Panc1 (cell line): ENCODE measurements at regions not wholly inside any gene's neighbourhood (a gene's known extent, or its start where the extent isn't known, plus 50 kb on each side); places are given as distances from the start of the nearest gene placed in this dataset.

ENCODE experiments used
- ATAC-seq: fragments of 200-7000 bp; cut with Tn5 transposase; 2 replicates; pipeline ENCODE4 v1.9.1; 2020; ENCODE audit warnings: mild to moderate bottlenecking, moderate library complexity
- BruUV-seq: library from RNA; stranded (reverse); fragments of 400-500 nt; replicated peaks from 2 replicates; lab custom pipeline; 2021; lab: Mats Ljungman, UMichigan
- CTCF ChIA-PET: fragments of 300-600 bp; sonication (Branson Sonifier 250); formaldehyde crosslinking; loops from one replicate; lab custom pipeline; 2022; ENCODE audit warnings: antibody characterized with exemption; lab: Charles Lee
- POLR2A ChIA-PET: fragments of 300-600 bp; sonication (Branson Sonifier 250); formaldehyde crosslinking; loops from one replicate; lab custom pipeline; 2022; ENCODE audit warnings: antibody characterized with exemption; lab: Charles Lee
- DNase-seq: peaks from one replicate; pipeline ENCODE4 v3.0.0-alpha.2; 2010; ENCODE audit warnings: low read depth, low spot score
- H3K27ac ChIP-seq: 2 replicates; pipeline ENCODE4 v1.5.1; 2011; ENCODE audit warnings: mild to moderate bottlenecking, low read length, inconsistent platforms
- H3K27me3 ChIP-seq: fragments of 200-500 bp; sonication (Bioruptor generic); 2 replicates; pipeline ENCODE4 v1.6.0; 2014; ENCODE audit warnings: low read length, inconsistent platforms; ENCODE audit not compliant: control insufficient read depth, insufficient read depth
- H3K36me3 ChIP-seq: fragments of 200-500 bp; sonication (Bioruptor generic); 2 replicates; pipeline ENCODE4 v1.5.1; 2014; ENCODE audit warnings: inconsistent platforms, mild to moderate bottlenecking, low read length, moderate library complexity; ENCODE audit not compliant: control insufficient read depth, insufficient read depth
- H3K4me1 ChIP-seq: 2 replicates; pipeline ENCODE4 v1.5.1; 2011; ENCODE audit warnings: inconsistent platforms, mild to moderate bottlenecking, low read length, moderate library complexity; ENCODE audit not compliant: control insufficient read depth, insufficient read depth
- H3K4me3 ChIP-seq, 2 experiments: 2 replicates each; pipeline ENCODE4 v1.5.1; 2011 to 2012; ENCODE audit warnings: low read depth in 2 of 2, low read length in 2 of 2, mild to moderate bottlenecking in 2 of 2, inconsistent platforms in 1 of 2, moderate library complexity in 1 of 2
- H3K9me3 ChIP-seq: fragments of 200-500 bp; sonication (Bioruptor generic); 2 replicates; pipeline ENCODE4 v1.5.1; 2014; ENCODE audit warnings: low read depth, mild to moderate bottlenecking, inconsistent platforms, low read length, moderate library complexity; ENCODE audit not compliant: control insufficient read depth, insufficient read depth
- POLR2AphosphoS5 ChIP-seq: IDR thresholded peaks from 2 replicates; pipeline ENCODE4 v1.6.1; 2012; ENCODE audit warnings: mild to moderate bottlenecking, low read depth, low read length, moderate library complexity
- SIN3A ChIP-seq: IDR thresholded peaks from 2 replicates; pipeline ENCODE4 v1.6.1; 2012; ENCODE audit warnings: low read depth, mild to moderate bottlenecking, low read length, moderate library complexity, borderline replicate concordance; ENCODE audit not compliant: insufficient read depth
- TCF7L2 ChIP-seq: IDR thresholded peaks from 2 replicates; pipeline ENCODE4 v1.6.1; 2011; ENCODE audit warnings: mild to moderate bottlenecking, low read depth, low read length, inconsistent platforms
- in situ Hi-C: cut with HindIII; loops from 2 replicates; pipeline ENCODE4 v1.10.0; 2016; ENCODE audit warnings: low sequenced_read_pairs, low pct_unique_long_range_greater_than_20kb
- intact Hi-C: fragments of 100-400 bp; cut with micrococcal nuclease; formaldehyde crosslinking; loops from one replicate; pipeline ENCODE4 v1.10.0; 2022; ENCODE audit not compliant: unreplicated experiment
- TF ChIP-seq, protein P1 (sequence below): fragments of 450-650 bp; IDR thresholded peaks from 2 replicates; pipeline ENCODE4 v1.5.1; 2017; ENCODE audit warnings: mild to moderate bottlenecking
- TF ChIP-seq, protein P2 (sequence below), 2 experiments: IDR thresholded peaks; 2 replicates each; pipeline ENCODE4 v1.6.1; 2011 to 2012; ENCODE audit warnings: low read depth in 2 of 2, control low read depth in 1 of 2, low read length in 1 of 2, mild to moderate bottlenecking in 1 of 2, moderate library complexity in 1 of 2; ENCODE audit not compliant: insufficient read depth in 1 of 2

DNA sequence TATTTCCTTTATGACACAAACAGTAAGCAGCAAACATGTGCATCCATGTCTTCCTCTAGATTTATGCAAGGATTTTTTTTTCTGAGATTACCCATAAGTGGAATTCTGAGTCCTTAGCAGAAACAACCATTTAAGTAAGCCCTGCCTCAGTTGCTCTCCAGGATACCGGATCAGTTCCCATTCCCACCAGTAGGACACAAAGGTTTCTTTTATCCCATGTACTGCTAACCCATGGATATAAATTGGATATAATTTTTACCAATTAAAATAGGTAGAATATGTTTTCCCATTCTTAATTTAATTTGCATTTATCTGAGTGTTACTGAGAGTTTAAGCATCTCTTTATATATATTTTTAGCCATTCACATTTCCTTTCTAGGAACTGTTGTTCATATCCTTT lies 280.9 kb downstream of the FGFR2 start:
- POLR2A ChIA-PET = no interaction called here
- ATAC-seq = no peak
- no peak for TF ChIP-seq POLR2AphosphoS5
- TF ChIP-seq, protein P1, sequence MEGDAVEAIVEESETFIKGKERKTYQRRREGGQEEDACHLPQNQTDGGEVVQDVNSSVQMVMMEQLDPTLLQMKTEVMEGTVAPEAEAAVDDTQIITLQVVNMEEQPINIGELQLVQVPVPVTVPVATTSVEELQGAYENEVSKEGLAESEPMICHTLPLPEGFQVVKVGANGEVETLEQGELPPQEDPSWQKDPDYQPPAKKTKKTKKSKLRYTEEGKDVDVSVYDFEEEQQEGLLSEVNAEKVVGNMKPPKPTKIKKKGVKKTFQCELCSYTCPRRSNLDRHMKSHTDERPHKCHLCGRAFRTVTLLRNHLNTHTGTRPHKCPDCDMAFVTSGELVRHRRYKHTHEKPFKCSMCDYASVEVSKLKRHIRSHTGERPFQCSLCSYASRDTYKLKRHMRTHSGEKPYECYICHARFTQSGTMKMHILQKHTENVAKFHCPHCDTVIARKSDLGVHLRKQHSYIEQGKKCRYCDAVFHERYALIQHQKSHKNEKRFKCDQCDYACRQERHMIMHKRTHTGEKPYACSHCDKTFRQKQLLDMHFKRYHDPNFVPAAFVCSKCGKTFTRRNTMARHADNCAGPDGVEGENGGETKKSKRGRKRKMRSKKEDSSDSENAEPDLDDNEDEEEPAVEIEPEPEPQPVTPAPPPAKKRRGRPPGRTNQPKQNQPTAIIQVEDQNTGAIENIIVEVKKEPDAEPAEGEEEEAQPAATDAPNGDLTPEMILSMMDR = no peak
- intact Hi-C loops = no loop called here
- BruUV-seq = no TSS peak
- DNase-seq = no peak
- in situ Hi-C loops = no loop called here
- peaks cover 7% of the 10 kb centered on the region; the same call in 1 of the 2 replicates for H3K9me3 ChIP-seq
- H3K27me3 ChIP-seq = no peaks in the 10 kb centered on the region
- H3K27ac ChIP-seq = no peak overlapping the region
- no peaks in the 10 kb centered on the region for H3K36me3 ChIP-seq
- no peaks in the 10 kb centered on the region for H3K4me1 ChIP-seq
- CTCF ChIA-PET = no interaction called here
- no peak overlapping the region for H3K4me3 ChIP-seq

DNA sequence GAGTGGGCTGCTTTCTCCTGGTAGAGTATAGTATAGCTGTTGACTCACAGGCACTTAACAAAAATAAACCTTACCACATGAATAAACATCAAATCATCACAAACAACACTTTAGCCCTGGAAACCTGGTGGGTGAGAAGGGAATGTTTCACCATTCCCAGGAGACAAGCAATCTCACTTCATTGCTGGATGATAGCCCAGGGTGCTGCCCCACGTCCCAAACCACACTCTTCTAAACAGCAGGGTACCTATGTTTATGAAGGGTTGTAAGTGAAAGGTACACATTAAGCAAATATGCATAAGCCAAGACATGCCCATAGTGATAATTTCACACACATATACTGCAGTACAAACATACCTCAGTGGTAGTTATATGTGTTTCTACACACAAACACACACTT lies 276.2 kb downstream of the FGFR2 start:
- CTCF ChIA-PET = no interaction called here

More for the DNA sequence above, 276.2 kb downstream of the FGFR2 start:
- Histone ChIP-seq H3K27ac (no peak overlapping the region), H3K4me3 (no peak overlapping the region), H3K9me3 (peaks cover 7% of the 10 kb centered on the region; the same call in 1 of the 2 replicates), H3K4me1 (peaks cover 20% of the 10 kb centered on the region), H3K27me3 (no peaks in the 10 kb centered on the region), H3K36me3 (no peaks in the 10 kb centered on the region; the same call in 1 of the 2 replicates)
- ATAC-seq = peak; percentile 62; the same call in 1 of the 2 replicates
- in situ Hi-C loops = no loop called here
- intact Hi-C loops = no loop called here
- DNase-seq = no peak
- TF ChIP-seq, protein P1 = no peak
- TF ChIP-seq SIN3A (no peak), TCF7L2 (no peak), POLR2AphosphoS5 (no peak)
- TF ChIP-seq, protein P2, sequence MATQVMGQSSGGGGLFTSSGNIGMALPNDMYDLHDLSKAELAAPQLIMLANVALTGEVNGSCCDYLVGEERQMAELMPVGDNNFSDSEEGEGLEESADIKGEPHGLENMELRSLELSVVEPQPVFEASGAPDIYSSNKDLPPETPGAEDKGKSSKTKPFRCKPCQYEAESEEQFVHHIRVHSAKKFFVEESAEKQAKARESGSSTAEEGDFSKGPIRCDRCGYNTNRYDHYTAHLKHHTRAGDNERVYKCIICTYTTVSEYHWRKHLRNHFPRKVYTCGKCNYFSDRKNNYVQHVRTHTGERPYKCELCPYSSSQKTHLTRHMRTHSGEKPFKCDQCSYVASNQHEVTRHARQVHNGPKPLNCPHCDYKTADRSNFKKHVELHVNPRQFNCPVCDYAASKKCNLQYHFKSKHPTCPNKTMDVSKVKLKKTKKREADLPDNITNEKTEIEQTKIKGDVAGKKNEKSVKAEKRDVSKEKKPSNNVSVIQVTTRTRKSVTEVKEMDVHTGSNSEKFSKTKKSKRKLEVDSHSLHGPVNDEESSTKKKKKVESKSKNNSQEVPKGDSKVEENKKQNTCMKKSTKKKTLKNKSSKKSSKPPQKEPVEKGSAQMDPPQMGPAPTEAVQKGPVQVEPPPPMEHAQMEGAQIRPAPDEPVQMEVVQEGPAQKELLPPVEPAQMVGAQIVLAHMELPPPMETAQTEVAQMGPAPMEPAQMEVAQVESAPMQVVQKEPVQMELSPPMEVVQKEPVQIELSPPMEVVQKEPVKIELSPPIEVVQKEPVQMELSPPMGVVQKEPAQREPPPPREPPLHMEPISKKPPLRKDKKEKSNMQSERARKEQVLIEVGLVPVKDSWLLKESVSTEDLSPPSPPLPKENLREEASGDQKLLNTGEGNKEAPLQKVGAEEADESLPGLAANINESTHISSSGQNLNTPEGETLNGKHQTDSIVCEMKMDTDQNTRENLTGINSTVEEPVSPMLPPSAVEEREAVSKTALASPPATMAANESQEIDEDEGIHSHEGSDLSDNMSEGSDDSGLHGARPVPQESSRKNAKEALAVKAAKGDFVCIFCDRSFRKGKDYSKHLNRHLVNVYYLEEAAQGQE (IDR thresholded peaks at IDR 0.05; ENCODE audit: insufficient read depth in 1 of 2, low read depth in 2 of 2, low read length in 1 of 2) = no peak
- BruUV-seq = no TSS peak
- POLR2A ChIA-PET = no interaction called here
